COLO668 (cell line): ENCODE measurements at regions not wholly inside any gene's neighbourhood (a gene's known extent, or its start where the extent isn't known, plus 50 kb on each side); places are given as distances from the start of the nearest gene placed in this dataset.

Source experiments
- DNase-seq: peaks from one replicate; lab custom pipeline; 2025; ENCODE audit not compliant: unreplicated experiment; lab: John Stamatoyannopoulos, UW

- DNase-seq: no peak
Measured at GRCh38 chr3:153958635-153959595, 162.3 kb upstream of the ARHGEF26 start.

- no peak for DNase-seq
Measured at GRCh38 chr3:153960458-153961074, 160.6 kb upstream of the ARHGEF26 start.

GRCh38 chr3:153961494-153961893, 159.7 kb upstream of the ARHGEF26 start:
- peak; percentile 26 for DNase-seq

- DNase-seq: no peak
Measured at GRCh38 chr3:153963012-153963411, 158.2 kb upstream of the ARHGEF26 start.

- no peak for DNase-seq
Measured at GRCh38 chr3:153967260-153967659, 153.9 kb upstream of the ARHGEF26 start.

- DNase-seq: no peak
Measured at GRCh38 chr3:153970047-153970446, 151.1 kb upstream of the ARHGEF26 start.

GRCh38 chr3:153970741-153971347, 150.3 kb upstream of the ARHGEF26 start:
- DNase-seq: no peak

- no peak for DNase-seq
Measured at GRCh38 chr3:153972862-153973261, 148.3 kb upstream of the ARHGEF26 start.

GRCh38 chr3:153973722-153974265, 147.4 kb upstream of the ARHGEF26 start:
- DNase-seq: no peak

- no peak for DNase-seq
Measured at GRCh38 chr3:153974614-153975013, 146.6 kb upstream of the ARHGEF26 start.

- DNase-seq: no peak
Measured at GRCh38 chr3:153976891-153977554, 144.2 kb upstream of the ARHGEF26 start.

- no peak for DNase-seq
Measured at GRCh38 chr3:153978006-153978405, 143.2 kb upstream of the ARHGEF26 start.

GRCh38 chr3:153979418-153980251, 141.6 kb upstream of the ARHGEF26 start:
- no peak for DNase-seq

GRCh38 chr3:153980252-153980590, 141.0 kb upstream of the ARHGEF26 start:
- peak; percentile 3 for DNase-seq

- DNase-seq: peak; percentile 1
Measured at GRCh38 chr3:153997364-153997763, 123.8 kb upstream of the ARHGEF26 start.

GRCh38 chr3:154003649-154004048, 117.5 kb upstream of the ARHGEF26 start:
- DNase-seq: no peak

- no peak for DNase-seq
Measured at GRCh38 chr3:154011036-154011435, 110.2 kb upstream of the ARHGEF26 start.

- no peak for DNase-seq
Measured at GRCh38 chr3:154013736-154014135, 107.5 kb upstream of the ARHGEF26 start.

- no peak for DNase-seq
Measured at GRCh38 chr3:154015307-154015706, 105.9 kb upstream of the ARHGEF26 start.

- peak; percentile 45 for DNase-seq
Measured at GRCh38 chr3:154018100-154018696, 103.0 kb upstream of the ARHGEF26 start.
